HepG2 (cell line): ENCODE measurements at regions not wholly inside any gene's neighbourhood (a gene's known extent, or its start where the extent isn't known, plus 50 kb on each side); places are given as distances from the start of the nearest gene placed in this dataset.

Experiments
- CREM ChIP-seq, 2 experiments: sonication (generic) in 1 of 2; formaldehyde crosslinking in 1 of 2; IDR thresholded peaks; 2 replicates each; pipeline versions ENCODE4 v1.4.0 to v1.6.1; 2016 to 2020; ENCODE audit warnings: antibody characterized with exemption in 1 of 2, mild to moderate bottlenecking in 1 of 2, missing genetic modification reagents in 1 of 2
- FOXO1 ChIP-seq: sonication (generic); formaldehyde crosslinking; IDR thresholded peaks from 2 replicates; pipeline ENCODE4 v1.4.0; 2020; ENCODE audit warnings: missing genetic modification reagents
- GABPB1 ChIP-seq: IDR thresholded peaks from 2 replicates; pipeline ENCODE4 v1.6.1; 2016; ENCODE audit warnings: mild to moderate bottlenecking, missing genetic modification reagents, moderate library complexity, missing compliant biosample characterization
- JUNB ChIP-seq: sonication (generic); formaldehyde crosslinking; IDR thresholded peaks from 2 replicates; pipeline ENCODE4 v1.8.0; 2022; ENCODE audit warnings: missing genetic modification reagents, mild to moderate bottlenecking, borderline replicate concordance
- MXI1 ChIP-seq: IDR thresholded peaks from 3 replicates; pipeline ENCODE4 v1.6.1; 2012; ENCODE audit warnings: low read depth, low read length, inconsistent platforms, borderline replicate concordance
- RARA ChIP-seq: IDR thresholded peaks from 2 replicates; pipeline ENCODE4 v1.6.1; 2016; ENCODE audit warnings: missing genetic modification reagents, missing compliant biosample characterization
- SIX4 ChIP-seq: sonication (generic); formaldehyde crosslinking; IDR thresholded peaks from 2 replicates; pipeline ENCODE4 v1.4.0; 2020; ENCODE audit warnings: missing genetic modification reagents
- SP140L ChIP-seq: sonication (generic); formaldehyde crosslinking; IDR thresholded peaks from 2 replicates; pipeline ENCODE4 v1.4.0; 2020; ENCODE audit warnings: missing genetic modification reagents, borderline replicate concordance
- SPEN ChIP-seq: sonication (generic); formaldehyde crosslinking; IDR thresholded peaks from 2 replicates; pipeline ENCODE4 v1.5.1; 2020; ENCODE audit warnings: low read depth, mild to moderate bottlenecking, missing genetic modification reagents
- SRSF4 ChIP-seq: fragments of 200-400 bp; formaldehyde crosslinking; IDR thresholded peaks from one replicate; pipeline ENCODE4 v1.6.1; 2018; ENCODE audit warnings: mild to moderate bottlenecking, low read depth, low read length, moderate library complexity; ENCODE audit not compliant: poor library complexity, severe bottlenecking
- STAG1 ChIP-seq: sonication (generic); formaldehyde crosslinking; IDR thresholded peaks from 2 replicates; pipeline ENCODE4 v1.4.0; 2020; ENCODE audit warnings: missing genetic modification reagents
- TCF7 ChIP-seq: sonication (generic); IDR thresholded peaks from 2 replicates; pipeline ENCODE4 v1.6.1; 2016; ENCODE audit warnings: antibody characterized with exemption, low read depth
- TEAD3 ChIP-seq: optimal IDR thresholded peaks from 2 replicates; pipeline ENCODE3; 2016; ENCODE audit warnings: borderline replicate concordance
- ZMYM3 ChIP-seq: sonication (generic); formaldehyde crosslinking; IDR thresholded peaks from 2 replicates; pipeline ENCODE4 v1.5.1; 2020; ENCODE audit warnings: mild to moderate bottlenecking, missing genetic modification reagents
- ZMYM4 ChIP-seq: sonication (generic); formaldehyde crosslinking; IDR thresholded peaks from 2 replicates; pipeline ENCODE4 v1.8.1; 2023; ENCODE audit warnings: mild to moderate bottlenecking, missing genetic modification reagents
- ZNF160 ChIP-seq: sonication (generic); formaldehyde crosslinking; IDR thresholded peaks from 2 replicates; pipeline ENCODE4 v1.8.0; 2022; ENCODE audit warnings: mild to moderate bottlenecking, inconsistent platforms, missing genetic modification reagents
- ZNF557 ChIP-seq: sonication (generic); formaldehyde crosslinking; IDR thresholded peaks from 2 replicates; pipeline ENCODE4 v1.4.0; 2020; ENCODE audit warnings: missing genetic modification reagents
- ZSCAN25 ChIP-seq: sonication (generic); formaldehyde crosslinking; IDR thresholded peaks from 2 replicates; pipeline ENCODE4 v1.8.0; 2022; ENCODE audit warnings: mild to moderate bottlenecking, missing genetic modification reagents
- TF ChIP-seq, protein P1 (sequence below): sonication (generic); formaldehyde crosslinking; IDR thresholded peaks from 2 replicates; pipeline ENCODE4 v1.8.0; 2022; ENCODE audit warnings: missing genetic modification reagents, mild to moderate bottlenecking, inconsistent platforms, borderline replicate concordance
- TF ChIP-seq, protein P2 (sequence below): IDR thresholded peaks from 2 replicates; pipeline ENCODE4 v1.6.1; 2012; ENCODE audit warnings: inconsistent platforms
- TF ChIP-seq, protein P3 (sequence below), 2 experiments: sonication (generic) in 1 of 2; formaldehyde crosslinking in 1 of 2; IDR thresholded peaks; 2 replicates each; pipeline versions ENCODE4 v1.4.0 to v1.6.1; 2016 to 2020; ENCODE audit warnings: borderline replicate concordance in 1 of 2, low read depth in 1 of 2, mild to moderate bottlenecking in 1 of 2, missing genetic modification reagents in 1 of 2
- TF ChIP-seq, protein P4 (sequence below): sonication (generic); formaldehyde crosslinking; IDR thresholded peaks from 2 replicates; pipeline ENCODE4 v1.4.0; 2020; ENCODE audit warnings: mild to moderate bottlenecking, missing genetic modification reagents

DNA sequence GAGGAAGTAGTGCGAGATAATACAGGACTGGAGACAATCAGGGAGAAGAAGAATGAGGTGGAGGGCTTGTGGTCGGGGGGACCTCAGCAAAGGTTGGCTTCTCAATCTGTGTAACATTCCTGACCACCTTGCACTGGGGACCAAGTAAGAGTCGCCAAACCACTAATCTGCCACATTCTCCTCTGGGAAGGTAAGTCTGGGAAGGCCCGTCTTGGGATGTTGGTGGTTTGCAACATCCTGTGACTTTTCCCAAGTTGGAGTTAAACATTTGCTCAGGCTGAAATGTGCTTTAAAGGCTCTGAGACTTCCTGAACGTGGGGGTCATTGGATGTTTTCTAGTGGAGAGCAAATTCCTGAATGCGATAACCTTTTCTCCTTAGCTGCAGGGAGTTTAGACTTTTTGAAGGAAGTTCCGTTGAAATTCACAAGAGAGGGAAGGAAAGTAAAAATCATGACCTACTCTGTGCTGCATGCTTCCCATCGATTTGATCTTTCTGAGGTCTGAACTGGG is 325.9 kb downstream of the RPS6KC1 start (continued):
- TF ChIP-seq, protein P1, sequence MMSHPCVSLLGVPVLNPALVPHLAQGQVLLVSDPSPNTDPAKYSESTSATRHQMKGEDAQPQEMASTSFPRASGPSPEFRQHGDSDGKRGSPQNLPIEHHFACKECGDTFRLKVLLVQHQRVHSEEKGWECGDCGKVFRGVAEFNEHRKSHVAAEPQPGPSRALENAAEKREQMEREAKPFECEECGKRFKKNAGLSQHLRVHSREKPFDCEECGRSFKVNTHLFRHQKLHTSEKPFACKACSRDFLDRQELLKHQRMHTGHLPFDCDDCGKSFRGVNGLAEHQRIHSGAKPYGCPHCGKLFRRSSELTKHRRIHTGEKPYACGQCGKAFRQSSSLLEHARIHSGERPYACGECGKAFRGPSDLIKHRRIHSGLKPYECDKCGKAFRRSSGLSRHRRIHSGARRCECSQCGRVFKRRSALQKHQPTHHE: no peak
- TF ChIP-seq RARA (CRISPR knock-in tag) (peak; percentile 75), ZNF557 (0 out of 2 replicates have a peak, but pooled peaks have one; percentile 57), CREM (IDR thresholded peaks at IDR 0.05) (peak; percentile 40; the same call in 1 of the 2 replicates), CREM (CRISPR knock-in tag; IDR thresholded peaks at IDR 0.05) (no peak), TCF7 (peak; percentile 54; the same call in 1 of the 2 replicates), ZMYM4 (CRISPR knock-in tag) (peak; percentile 84), GABPB1 (CRISPR knock-in tag) (no peak), ZMYM3 (CRISPR knock-in tag) (peak; percentile 54; the same call in 1 of the 2 replicates), STAG1 (CRISPR knock-in tag) (peak; percentile 18), SP140L (CRISPR knock-in tag) (no peak), JUNB (CRISPR knock-in tag) (no peak), FOXO1 (peak; percentile 54; the same call in 1 of the 2 replicates), TEAD3 (CRISPR knock-in tag) (peak; percentile 84), ZNF160 (CRISPR knock-in tag) (0 out of 2 replicates have a peak, but pooled peaks have one; percentile 61), SPEN (CRISPR knock-in tag) (peak; percentile 49; the same call in 1 of the 2 replicates), ZSCAN25 (CRISPR knock-in tag) (0 out of 2 replicates have a peak, but pooled peaks have one; percentile 38), MXI1 (0 out of 3 replicates have a peak, but pooled peaks have one; percentile 14), SRSF4 (no peak), SIX4 (CRISPR knock-in tag) (peak; percentile 28; the same call in 1 of the 2 replicates)
- TF ChIP-seq, protein P2, sequence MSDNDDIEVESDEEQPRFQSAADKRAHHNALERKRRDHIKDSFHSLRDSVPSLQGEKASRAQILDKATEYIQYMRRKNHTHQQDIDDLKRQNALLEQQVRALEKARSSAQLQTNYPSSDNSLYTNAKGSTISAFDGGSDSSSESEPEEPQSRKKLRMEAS: peak; percentile 53; the same call in 1 of the 2 replicates
- TF ChIP-seq, protein P3, sequence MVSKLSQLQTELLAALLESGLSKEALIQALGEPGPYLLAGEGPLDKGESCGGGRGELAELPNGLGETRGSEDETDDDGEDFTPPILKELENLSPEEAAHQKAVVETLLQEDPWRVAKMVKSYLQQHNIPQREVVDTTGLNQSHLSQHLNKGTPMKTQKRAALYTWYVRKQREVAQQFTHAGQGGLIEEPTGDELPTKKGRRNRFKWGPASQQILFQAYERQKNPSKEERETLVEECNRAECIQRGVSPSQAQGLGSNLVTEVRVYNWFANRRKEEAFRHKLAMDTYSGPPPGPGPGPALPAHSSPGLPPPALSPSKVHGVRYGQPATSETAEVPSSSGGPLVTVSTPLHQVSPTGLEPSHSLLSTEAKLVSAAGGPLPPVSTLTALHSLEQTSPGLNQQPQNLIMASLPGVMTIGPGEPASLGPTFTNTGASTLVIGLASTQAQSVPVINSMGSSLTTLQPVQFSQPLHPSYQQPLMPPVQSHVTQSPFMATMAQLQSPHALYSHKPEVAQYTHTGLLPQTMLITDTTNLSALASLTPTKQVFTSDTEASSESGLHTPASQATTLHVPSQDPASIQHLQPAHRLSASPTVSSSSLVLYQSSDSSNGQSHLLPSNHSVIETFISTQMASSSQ (IDR thresholded peaks at IDR 0.05; ENCODE audit: low read depth): peak; percentile 80
- TF ChIP-seq, protein P3 (CRISPR knock-in tag; IDR thresholded peaks at IDR 0.05; ENCODE audit: borderline replicate concordance): peak; percentile 86
- TF ChIP-seq, protein P4, sequence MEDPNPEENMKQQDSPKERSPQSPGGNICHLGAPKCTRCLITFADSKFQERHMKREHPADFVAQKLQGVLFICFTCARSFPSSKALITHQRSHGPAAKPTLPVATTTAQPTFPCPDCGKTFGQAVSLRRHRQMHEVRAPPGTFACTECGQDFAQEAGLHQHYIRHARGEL (CRISPR knock-in tag): no peak
